Breast epithelium (tissue), 4 donors: ENCODE measurements at regions not wholly inside any gene's neighbourhood (a gene's known extent, or its start where the extent isn't known, plus 50 kb on each side); places are given as distances from the start of the nearest gene placed in this dataset.

Source experiments
- DNase-seq, 2 donors: peaks; one replicate each; pipeline ENCODE4 v3.0.0-alpha.2; 2019; ENCODE audit warnings: low spot score in 2 of 2
- H3K27ac ChIP-seq, 2 donors: fragments of 200-600 bp; sonication (generic) in 1 of 2; one replicate each; pipeline ENCODE4 v1.5.1; 2016 to 2019; ENCODE audit warnings: mild to moderate bottlenecking in 1 of 2
- H3K27me3 ChIP-seq, 2 donors: fragments of 200-600 bp; sonication (generic) in 1 of 2; one replicate each; pipeline versions ENCODE4 v1.5.1 to v1.6.0; 2017 to 2019; ENCODE audit warnings: control low read depth in 1 of 2, mild to moderate bottlenecking in 1 of 2
- H3K36me3 ChIP-seq: fragments of 200-600 bp; one replicate; pipeline ENCODE4 v1.5.1; 2019
- H3K4me1 ChIP-seq, 2 donors: fragments of 200-600 bp; sonication (generic); one replicate each; pipeline ENCODE4 v1.5.1; 2016 to 2019; ENCODE audit warnings: control low read depth in 1 of 2
- H3K4me3 ChIP-seq, 3 donors: fragments of 200-600 bp; sonication (generic); 1 replicate in 2 of 3; 2 replicates in 1 of 3; pipeline ENCODE4 v1.5.1; 2016 to 2019; ENCODE audit warnings: mild to moderate bottlenecking in 3 of 3, moderate library complexity in 2 of 3
- H3K9me3 ChIP-seq, 2 donors: fragments of 200-600 bp; sonication (generic) in 1 of 2; one replicate each; pipeline ENCODE4 v1.5.1; 2016 to 2019; ENCODE audit warnings: control low read depth in 1 of 2
- POLR2A ChIP-seq: fragments of 450-650 bp; IDR thresholded peaks from one replicate; pipeline ENCODE4 v1.6.1; 2016; ENCODE audit warnings: antibody characterized with exemption, mild to moderate bottlenecking, moderate library complexity
- POLR2AphosphoS5 ChIP-seq, 3 donors: sonication (generic); formaldehyde crosslinking; IDR thresholded peaks; one replicate each; pipeline ENCODE4 v1.6.1; 2017; ENCODE audit warnings: antibody characterized with exemption in 3 of 3
- intact Hi-C: fragments of 100-400 bp; cut with DNase I; formaldehyde crosslinking; loops from one replicate; pipeline ENCODE4 v1.15.1; 2023; ENCODE audit warnings: low total_unique reads
- TF ChIP-seq, protein P1 (sequence below), 3 donors: fragments of 450-650 bp; IDR thresholded peaks; one replicate each; pipeline ENCODE4 v1.5.1; 2016 to 2017; ENCODE audit warnings: antibody characterized with exemption in 3 of 3, mild to moderate bottlenecking in 3 of 3, moderate library complexity in 3 of 3

GRCh38 chr2:52395912-52396311 lies 1364.0 kb upstream of the NRXN1 start:
- DNase-seq: no peak
- no peak for TF ChIP-seq POLR2AphosphoS5 (IDR thresholded peaks at IDR 0.05)
- no peak for TF ChIP-seq POLR2A
- TF ChIP-seq, protein P1, sequence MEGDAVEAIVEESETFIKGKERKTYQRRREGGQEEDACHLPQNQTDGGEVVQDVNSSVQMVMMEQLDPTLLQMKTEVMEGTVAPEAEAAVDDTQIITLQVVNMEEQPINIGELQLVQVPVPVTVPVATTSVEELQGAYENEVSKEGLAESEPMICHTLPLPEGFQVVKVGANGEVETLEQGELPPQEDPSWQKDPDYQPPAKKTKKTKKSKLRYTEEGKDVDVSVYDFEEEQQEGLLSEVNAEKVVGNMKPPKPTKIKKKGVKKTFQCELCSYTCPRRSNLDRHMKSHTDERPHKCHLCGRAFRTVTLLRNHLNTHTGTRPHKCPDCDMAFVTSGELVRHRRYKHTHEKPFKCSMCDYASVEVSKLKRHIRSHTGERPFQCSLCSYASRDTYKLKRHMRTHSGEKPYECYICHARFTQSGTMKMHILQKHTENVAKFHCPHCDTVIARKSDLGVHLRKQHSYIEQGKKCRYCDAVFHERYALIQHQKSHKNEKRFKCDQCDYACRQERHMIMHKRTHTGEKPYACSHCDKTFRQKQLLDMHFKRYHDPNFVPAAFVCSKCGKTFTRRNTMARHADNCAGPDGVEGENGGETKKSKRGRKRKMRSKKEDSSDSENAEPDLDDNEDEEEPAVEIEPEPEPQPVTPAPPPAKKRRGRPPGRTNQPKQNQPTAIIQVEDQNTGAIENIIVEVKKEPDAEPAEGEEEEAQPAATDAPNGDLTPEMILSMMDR (IDR thresholded peaks at IDR 0.05): no peak
- H3K4me3 ChIP-seq: no peak overlapping the region
- H3K27ac ChIP-seq: no peak overlapping the region
- H3K36me3 ChIP-seq: no peaks in the 10 kb centered on the region
- no peaks in the 10 kb centered on the region for H3K4me1 ChIP-seq
- H3K9me3 ChIP-seq: no peaks in the 10 kb centered on the region
- intact Hi-C loops: no loop called here
- no peaks in the 10 kb centered on the region for H3K27me3 ChIP-seq

GRCh38 chr2:52391621-52392020 lies 1359.7 kb upstream of the NRXN1 start:
- H3K27me3 ChIP-seq: no peaks in the 10 kb centered on the region

DNA sequence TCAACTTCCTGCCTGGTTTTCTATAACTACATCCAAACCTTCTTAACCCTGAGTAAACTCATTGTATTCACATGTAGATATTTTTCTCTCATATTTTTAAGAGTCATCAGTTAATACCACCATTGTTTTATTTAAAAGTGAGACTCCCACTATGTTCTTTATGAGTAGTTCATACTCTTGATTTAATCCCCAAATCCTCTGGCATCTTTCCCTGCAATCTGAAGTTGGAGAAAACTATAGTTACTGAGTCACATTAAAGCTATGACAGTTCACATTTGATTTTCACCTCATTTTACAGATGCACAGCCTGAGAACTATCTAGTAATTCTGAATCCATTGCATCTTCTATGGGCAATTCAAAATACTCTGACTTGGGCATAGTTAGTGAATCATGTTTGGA lies 1358.7 kb upstream of the NRXN1 start:
- H3K36me3 ChIP-seq: no peaks in the 10 kb centered on the region
- no peaks in the 10 kb centered on the region for H3K27me3 ChIP-seq
- H3K4me1 ChIP-seq: no peaks in the 10 kb centered on the region
- TF ChIP-seq POLR2AphosphoS5 (IDR thresholded peaks at IDR 0.05) (no peak), POLR2A (no peak)
- TF ChIP-seq, protein P1 (IDR thresholded peaks at IDR 0.05): no peak
- no peak overlapping the region for H3K27ac ChIP-seq
- DNase-seq: no peak
- no peaks in the 10 kb centered on the region for H3K9me3 ChIP-seq
- no peak overlapping the region for H3K4me3 ChIP-seq
- intact Hi-C loops: no loop called here

More at GRCh38 chr2:52391621-52392020, 1359.7 kb upstream of the NRXN1 start:
- no peaks in the 10 kb centered on the region for H3K4me1 ChIP-seq
- H3K4me3 ChIP-seq: no peak overlapping the region
- intact Hi-C loops: no loop called here
- no peaks in the 10 kb centered on the region for H3K9me3 ChIP-seq
- H3K27ac ChIP-seq: no peak overlapping the region
- DNase-seq: no peak
- TF ChIP-seq POLR2AphosphoS5 (IDR thresholded peaks at IDR 0.05) (no peak), POLR2A (no peak)
- TF ChIP-seq, protein P1 (IDR thresholded peaks at IDR 0.05): no peak
- H3K36me3 ChIP-seq: no peaks in the 10 kb centered on the region

- Histone ChIP-seq H3K9me3 (no peaks in the 10 kb centered on the region), H3K4me1 (no peaks in the 10 kb centered on the region), H3K27me3 (no peaks in the 10 kb centered on the region), H3K27ac (no peak overlapping the region), H3K4me3 (no peak overlapping the region), H3K36me3 (no peaks in the 10 kb centered on the region)
- TF ChIP-seq POLR2AphosphoS5 (IDR thresholded peaks at IDR 0.05): no peak
- TF ChIP-seq POLR2A: no peak
- TF ChIP-seq, protein P1 (IDR thresholded peaks at IDR 0.05): no peak
- no peak for DNase-seq
- intact Hi-C loops: no loop called here
Observed at GRCh38 chr2:52387937-52388590, 1356.1 kb upstream of the NRXN1 start.

DNA sequence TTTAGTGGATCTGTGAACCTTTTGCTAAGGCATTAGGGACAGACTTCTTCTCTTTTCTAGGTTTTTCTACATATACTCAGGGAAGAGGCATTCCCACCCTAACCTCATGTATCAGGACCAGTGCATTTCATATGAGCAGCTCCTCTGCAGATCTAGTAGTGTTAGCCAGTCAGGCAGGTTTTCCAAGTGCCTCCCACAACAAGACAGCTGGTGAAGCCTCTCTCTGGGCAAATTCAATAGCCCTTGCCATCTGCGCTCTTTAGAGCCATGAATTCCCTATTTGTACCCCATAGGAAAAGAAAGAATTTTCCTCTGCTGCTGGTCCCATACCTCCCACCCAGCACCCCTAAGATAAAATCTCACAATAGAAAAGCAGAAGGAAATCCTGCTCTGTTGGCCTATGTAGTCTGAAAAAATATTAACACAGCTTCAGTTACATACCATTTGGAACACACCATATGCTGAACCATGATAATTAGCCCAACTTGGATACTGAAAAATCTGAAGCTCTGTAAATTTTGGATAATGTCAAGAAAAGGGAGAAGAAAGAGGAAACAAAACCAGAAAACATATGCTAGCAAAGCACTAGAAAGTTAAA lies 1354.6 kb upstream of the NRXN1 start:
- Histone ChIP-seq H3K4me3 (no peak overlapping the region), H3K36me3 (no peaks in the 10 kb centered on the region), H3K27me3 (no peaks in the 10 kb centered on the region), H3K27ac (no peak overlapping the region), H3K4me1 (no peaks in the 10 kb centered on the region), H3K9me3 (no peaks in the 10 kb centered on the region)
- TF ChIP-seq, protein P1 (IDR thresholded peaks at IDR 0.05): no peak
- no peak for TF ChIP-seq POLR2A
- no peak for TF ChIP-seq POLR2AphosphoS5 (IDR thresholded peaks at IDR 0.05)
- no peak for DNase-seq
- intact Hi-C loops: no loop called here
